Natural killer cell (primary cell): ENCODE measurements at regions not wholly inside any gene's neighbourhood (a gene's known extent, or its start where the extent isn't known, plus 50 kb on each side); places are given as distances from the start of the nearest gene placed in this dataset.

ENCODE experiments used
- ATAC-seq, 3 donors: fragments of 150-1000 bp in 2 of 3; fragments of 200-7000 bp in 1 of 3; cut with Tn5 transposase; 1 replicate in 1 of 3; 2 replicates in 2 of 3; pipeline ENCODE4 v1.10.0; 2021; ENCODE audit warnings: mild to moderate bottlenecking in 2 of 3, moderate library complexity in 2 of 3
- DNase-seq, 2 donors: peaks; one replicate each; pipeline versions ENCODE4 v3.0.0 to v3.0.0-alpha.2; 2013 to 2021; ENCODE audit warnings: mixed read lengths in 1 of 2
- H3K27ac ChIP-seq: one replicate; pipeline ENCODE4 v1.5.1; 2013; ENCODE audit warnings: mild to moderate bottlenecking, low read length
- H3K27me3 ChIP-seq: one replicate; pipeline ENCODE4 v1.6.1; 2013; ENCODE audit warnings: low read length; ENCODE audit not compliant: control insufficient read depth, insufficient read depth
- H3K36me3 ChIP-seq: one replicate; pipeline ENCODE4 v1.6.1; 2013; ENCODE audit warnings: low read length; ENCODE audit not compliant: control insufficient read depth, insufficient read depth
- H3K4me1 ChIP-seq: one replicate; pipeline ENCODE4 v1.6.1; 2013; ENCODE audit warnings: low read length; ENCODE audit not compliant: control insufficient read depth, insufficient read depth
- H3K4me3 ChIP-seq: one replicate; pipeline ENCODE4 v1.5.1; 2013; ENCODE audit warnings: low read length
- H3K9me3 ChIP-seq: one replicate; pipeline ENCODE4 v1.6.1; 2013; ENCODE audit warnings: low read length; ENCODE audit not compliant: control insufficient read depth, insufficient read depth
- H3K27ac Mint-ChIP-seq, 2 donors: one replicate each; pipeline ENCODE4 v1.8.0; 2022; ENCODE audit warnings: mild to moderate bottlenecking in 2 of 2, mixed read lengths in 2 of 2, moderate library complexity in 1 of 2
- H3K27me3 Mint-ChIP-seq, 2 donors: one replicate each; pipeline ENCODE4 v1.8.0; 2022; ENCODE audit warnings: low read depth in 2 of 2, mixed read lengths in 2 of 2
- H3K36me3 Mint-ChIP-seq: one replicate; pipeline ENCODE4 v1.8.0; 2022; ENCODE audit warnings: mixed read lengths
- H3K4me1 Mint-ChIP-seq, 2 donors: one replicate each; pipeline ENCODE4 v1.8.0; 2022; ENCODE audit warnings: mixed read lengths in 2 of 2
- H3K4me3 Mint-ChIP-seq: one replicate; pipeline ENCODE4 v1.8.0; 2022; ENCODE audit warnings: mild to moderate bottlenecking, moderate library complexity, mixed read lengths
- H3K9me3 Mint-ChIP-seq, 2 donors: one replicate each; pipeline ENCODE4 v1.8.0; 2022; ENCODE audit warnings: mixed read lengths in 2 of 2
- CTCF ChIP-seq: fragments of 200-600 bp; IDR thresholded peaks from one replicate; pipeline ENCODE4 v1.8.0; 2022; ENCODE audit warnings: antibody characterized with exemption
- WGBS: methylation state at CpG from one replicate; pipeline ENCODE4 v1.1.7; 2013; ENCODE audit warnings: missing lambda C conversion rate; ENCODE audit not compliant: insufficient coverage; 5-methylcytosine and 5-hydroxymethylcytosine counted together
- intact Hi-C: fragments of 100-400 bp; cut with micrococcal nuclease; formaldehyde crosslinking; loops from one replicate; pipeline ENCODE4 v1.14.2; 2022

- H3K4me1 ChIP-seq = no peaks in the 10 kb centered on the region
- 73% methylated on average over 10 of the region's 10 CpGs for WGBS
- Mint-ChIP-seq H3K9me3 (no peaks in the 10 kb centered on the region), H3K27me3 (peaks cover 3 to 6% of the 10 kb centered on the region in 2 donors), H3K4me3 (no peak overlapping the region), H3K36me3 (no peaks in the 10 kb centered on the region), H3K27ac (no peak overlapping the region), H3K4me1 (peaks cover 0 to 4% of the 10 kb centered on the region in 2 donors)
- no peaks in the 10 kb centered on the region for H3K9me3 ChIP-seq
- H3K4me3 ChIP-seq = no peak overlapping the region
- TF ChIP-seq CTCF = no peak
- no peak for DNase-seq
- no peaks in the 10 kb centered on the region for H3K36me3 ChIP-seq
- no peak for ATAC-seq
- H3K27me3 ChIP-seq = no peaks in the 10 kb centered on the region
- intact Hi-C loops = no loop called here
- no peak overlapping the region for H3K27ac ChIP-seq
Observed at GRCh38 chr2:16283071-16283850, 342.9 kb downstream of the MYCN start.

GRCh38 chr2:16282511-16282910 lies 342.2 kb downstream of the MYCN start:
- no peaks in the 10 kb centered on the region for H3K4me1 ChIP-seq
- DNase-seq (no peak), ATAC-seq (no peak)
- H3K4me3 Mint-ChIP-seq = no peak overlapping the region
- no peak for TF ChIP-seq CTCF
- H3K27ac Mint-ChIP-seq = no peak overlapping the region
- no peak overlapping the region for H3K27ac ChIP-seq
- no peak overlapping the region for H3K4me3 ChIP-seq
- H3K9me3 ChIP-seq = no peaks in the 10 kb centered on the region
- no peaks in the 10 kb centered on the region for H3K36me3 ChIP-seq
- peaks cover 0 to 4% of the 10 kb centered on the region in 2 donors for H3K4me1 Mint-ChIP-seq
- H3K27me3 Mint-ChIP-seq = peaks cover 0 to 3% of the 10 kb centered on the region in 2 donors
- intact Hi-C loops = no loop called here
- H3K36me3 Mint-ChIP-seq = no peaks in the 10 kb centered on the region
- H3K27me3 ChIP-seq = no peaks in the 10 kb centered on the region
- 71% methylated on average over 1 of the region's 2 CpGs for WGBS
- H3K9me3 Mint-ChIP-seq = no peaks in the 10 kb centered on the region

- H3K4me1 Mint-ChIP-seq = peaks cover 0 to 4% of the 10 kb centered on the region in 2 donors
- H3K4me3 ChIP-seq = no peak overlapping the region
- no peaks in the 10 kb centered on the region for H3K9me3 ChIP-seq
- no peak for ATAC-seq
- no peak overlapping the region for H3K27ac Mint-ChIP-seq
- no peaks in the 10 kb centered on the region for H3K4me1 ChIP-seq
- no peaks in the 10 kb centered on the region for H3K27me3 ChIP-seq
- no peaks in the 10 kb centered on the region for H3K9me3 Mint-ChIP-seq
- no peak for TF ChIP-seq CTCF
- no peaks in the 10 kb centered on the region for H3K36me3 ChIP-seq
- intact Hi-C loops = no loop called here
- no peak overlapping the region for H3K27ac ChIP-seq
- H3K36me3 Mint-ChIP-seq = no peaks in the 10 kb centered on the region
- DNase-seq = peak in 1 of 2 donors; percentile 32
- 68% methylated on average over 20 of the region's 20 CpGs for WGBS
- peaks cover 0 to 3% of the 10 kb centered on the region in 2 donors for H3K27me3 Mint-ChIP-seq
- H3K4me3 Mint-ChIP-seq = no peak overlapping the region
Observed at GRCh38 chr2:16281451-16282335, 341.3 kb downstream of the MYCN start.
